ENCODE measurements at regions not wholly inside any gene's neighbourhood (a gene's known extent, or its start where the extent isn't known, plus 50 kb on each side); places are given as distances from the start of the nearest gene placed in this dataset.
"Not testable (repeated sequence)": the region's sequence is repeated elsewhere in the genome, so short reads cannot be mapped to it uniquely, and the experiment has no call there.

DNA sequence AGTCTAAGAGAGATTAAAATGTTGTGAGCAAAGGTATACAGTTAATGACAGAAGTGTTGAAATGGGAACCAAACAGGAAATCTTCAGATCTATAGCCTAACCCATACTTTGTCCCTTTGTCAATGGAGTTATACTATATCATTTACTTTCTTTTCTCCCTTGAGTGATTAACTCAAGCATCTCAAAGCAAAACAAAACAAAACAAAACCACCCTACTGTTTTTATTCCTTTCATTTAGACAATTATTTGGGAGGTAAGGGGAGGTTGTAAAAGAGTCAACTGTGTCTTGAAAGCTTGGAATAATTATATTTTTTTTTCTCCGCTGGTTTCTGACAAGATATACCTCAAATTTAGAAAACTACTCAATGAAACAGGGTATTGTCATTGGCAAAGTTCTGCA lies 139.8 kb upstream of the HMGN3 start:
- no peaks in the 10 kb centered on the region for H3K36me3 ChIP-seq
- H3K4me3 ChIP-seq = no peak overlapping the region
- no peaks in the 10 kb centered on the region for H3K27me3 ChIP-seq
- H3K9me3 ChIP-seq = peaks cover 6% of the 10 kb centered on the region
- TF ChIP-seq POLR2AphosphoS5 (IDR thresholded peaks at IDR 0.05) (no peak), EP300 (IDR thresholded peaks at IDR 0.05) (no peak), POLR2A (IDR thresholded peaks at IDR 0.05) (no peak)
- TF ChIP-seq, protein P1, sequence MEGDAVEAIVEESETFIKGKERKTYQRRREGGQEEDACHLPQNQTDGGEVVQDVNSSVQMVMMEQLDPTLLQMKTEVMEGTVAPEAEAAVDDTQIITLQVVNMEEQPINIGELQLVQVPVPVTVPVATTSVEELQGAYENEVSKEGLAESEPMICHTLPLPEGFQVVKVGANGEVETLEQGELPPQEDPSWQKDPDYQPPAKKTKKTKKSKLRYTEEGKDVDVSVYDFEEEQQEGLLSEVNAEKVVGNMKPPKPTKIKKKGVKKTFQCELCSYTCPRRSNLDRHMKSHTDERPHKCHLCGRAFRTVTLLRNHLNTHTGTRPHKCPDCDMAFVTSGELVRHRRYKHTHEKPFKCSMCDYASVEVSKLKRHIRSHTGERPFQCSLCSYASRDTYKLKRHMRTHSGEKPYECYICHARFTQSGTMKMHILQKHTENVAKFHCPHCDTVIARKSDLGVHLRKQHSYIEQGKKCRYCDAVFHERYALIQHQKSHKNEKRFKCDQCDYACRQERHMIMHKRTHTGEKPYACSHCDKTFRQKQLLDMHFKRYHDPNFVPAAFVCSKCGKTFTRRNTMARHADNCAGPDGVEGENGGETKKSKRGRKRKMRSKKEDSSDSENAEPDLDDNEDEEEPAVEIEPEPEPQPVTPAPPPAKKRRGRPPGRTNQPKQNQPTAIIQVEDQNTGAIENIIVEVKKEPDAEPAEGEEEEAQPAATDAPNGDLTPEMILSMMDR (IDR thresholded peaks at IDR 0.05) = no peak
- no peak for DNase-seq (ENCODE audit: low spot score in 2 of 2)
- no peaks in the 10 kb centered on the region for H3K4me1 ChIP-seq
- WGBS = 91% methylated on average over 1 of the region's 1 CpG
- no peak overlapping the region for H3K27ac ChIP-seq

GRCh38 chr6:79373880-79374279 lies 139.4 kb upstream of the HMGN3 start:
- Histone ChIP-seq H3K4me1 (no peaks in the 10 kb centered on the region), H3K36me3 (no peaks in the 10 kb centered on the region), H3K4me3 (no peak overlapping the region), H3K27me3 (no peaks in the 10 kb centered on the region), H3K9me3 (peaks cover 6% of the 10 kb centered on the region), H3K27ac (no peak overlapping the region)
- no peak for DNase-seq (ENCODE audit: low spot score in 2 of 2)
- WGBS = 48% methylated on average over 3 of the region's 3 CpGs
- TF ChIP-seq EP300 (IDR thresholded peaks at IDR 0.05) = no peak
- TF ChIP-seq, protein P1 (IDR thresholded peaks at IDR 0.05) = no peak
- TF ChIP-seq POLR2AphosphoS5 (IDR thresholded peaks at IDR 0.05) = no peak
- TF ChIP-seq POLR2A (IDR thresholded peaks at IDR 0.05) = no peak

DNA sequence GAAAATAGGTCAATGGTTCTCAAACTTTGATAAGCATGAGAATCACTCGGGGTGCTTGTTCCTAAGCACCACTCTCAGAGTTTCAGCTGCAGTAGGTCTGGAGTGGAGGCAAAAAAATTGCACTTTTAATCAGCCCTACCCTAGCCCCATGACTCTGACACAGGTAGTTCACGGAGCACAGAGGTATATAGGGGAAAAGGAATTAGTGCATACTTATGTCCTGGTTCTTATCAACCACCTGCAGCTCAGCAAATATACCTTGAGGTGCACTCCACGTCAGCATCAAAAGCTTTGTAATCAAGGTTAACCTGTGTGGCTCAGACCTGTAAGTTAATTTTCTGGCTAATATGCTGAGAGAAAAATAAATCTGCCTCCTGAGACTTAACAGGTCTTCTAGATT lies 138.8 kb upstream of the HMGN3 start:
- Histone ChIP-seq H3K9me3 (peaks cover 6% of the 10 kb centered on the region), H3K4me1 (no peaks in the 10 kb centered on the region), H3K36me3 (no peaks in the 10 kb centered on the region), H3K27ac (no peak overlapping the region), H3K4me3 (no peak overlapping the region), H3K27me3 (no peaks in the 10 kb centered on the region)
- DNase-seq (ENCODE audit: low spot score in 2 of 2) = no peak
- TF ChIP-seq, protein P1 (IDR thresholded peaks at IDR 0.05) = no peak
- TF ChIP-seq EP300 (IDR thresholded peaks at IDR 0.05) (no peak), POLR2AphosphoS5 (IDR thresholded peaks at IDR 0.05) (no peak), POLR2A (IDR thresholded peaks at IDR 0.05) (no peak)
- WGBS = 67% methylated on average over 3 of the region's 3 CpGs

- Histone ChIP-seq H3K27me3 (no peaks in the 10 kb centered on the region), H3K4me3 (no peak overlapping the region), H3K4me1 (no peaks in the 10 kb centered on the region), H3K9me3 (peaks cover 8% of the 10 kb centered on the region), H3K27ac (no peak overlapping the region), H3K36me3 (no peaks in the 10 kb centered on the region)
- TF ChIP-seq POLR2AphosphoS5 (IDR thresholded peaks at IDR 0.05) = no peak
- TF ChIP-seq, protein P1 (IDR thresholded peaks at IDR 0.05) = no peak
- no peak for TF ChIP-seq POLR2A (IDR thresholded peaks at IDR 0.05)
- no peak for TF ChIP-seq EP300 (IDR thresholded peaks at IDR 0.05)
- no peak for DNase-seq (ENCODE audit: low spot score in 2 of 2)
- 87% methylated on average over 1 of the region's 1 CpG for WGBS
These were observed 138.3 kb upstream of the HMGN3 start for GRCh38 chr6:79372757-79373156.

DNA sequence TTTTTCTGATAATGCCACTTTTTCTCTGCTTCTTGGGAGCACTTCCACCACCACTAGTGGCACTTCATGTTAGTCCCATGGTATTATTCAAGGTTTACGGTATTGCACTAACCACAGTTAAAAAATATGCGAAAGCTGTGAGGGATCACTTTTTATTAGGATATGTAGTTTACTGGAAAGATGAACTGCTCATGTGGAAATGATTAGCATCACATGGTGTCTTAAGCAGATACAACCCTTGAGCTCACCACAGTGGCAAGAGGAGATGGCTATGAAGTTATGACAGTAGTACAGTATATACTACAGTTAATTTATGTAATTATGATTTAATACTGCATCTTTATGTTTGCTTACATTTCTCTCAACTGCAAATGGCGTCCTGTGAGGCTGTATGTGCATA lies 134.5 kb upstream of the HMGN3 start:
- Histone ChIP-seq H3K27me3 (no peaks in the 10 kb centered on the region), H3K27ac (no peak overlapping the region), H3K4me3 (no peak overlapping the region), H3K36me3 (no peaks in the 10 kb centered on the region), H3K9me3 (peaks cover 11% of the 10 kb centered on the region), H3K4me1 (no peaks in the 10 kb centered on the region)
- 81% methylated on average over 3 of the region's 3 CpGs for WGBS
- no peak for TF ChIP-seq POLR2A (IDR thresholded peaks at IDR 0.05)
- no peak for TF ChIP-seq POLR2AphosphoS5 (IDR thresholded peaks at IDR 0.05)
- TF ChIP-seq, protein P1 (IDR thresholded peaks at IDR 0.05) = no peak
- no peak for TF ChIP-seq EP300 (IDR thresholded peaks at IDR 0.05)
- no peak for DNase-seq (ENCODE audit: low spot score in 2 of 2)

DNA sequence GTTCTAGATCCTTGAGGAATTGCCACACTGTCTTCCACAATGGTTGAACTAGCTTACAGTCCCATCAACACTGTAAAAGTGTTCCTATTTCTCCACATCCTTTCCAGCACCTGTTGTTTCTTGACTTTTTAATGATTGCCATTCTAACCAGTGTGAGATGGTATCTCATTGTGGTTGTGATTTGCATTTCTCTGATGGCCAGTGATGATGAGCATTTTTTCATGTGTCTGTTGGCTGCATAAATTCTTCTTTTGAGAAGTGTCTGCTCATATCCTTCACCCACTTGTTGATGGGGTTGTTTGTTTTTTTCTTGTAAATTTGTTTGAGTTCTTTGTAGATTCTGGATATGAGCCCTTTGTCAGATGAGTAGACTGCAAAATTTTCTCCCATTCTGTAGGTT lies 129.0 kb upstream of the HMGN3 start:
- H3K4me3 ChIP-seq; H3K27ac ChIP-seq; H3K36me3 ChIP-seq; H3K4me1 ChIP-seq; H3K9me3 ChIP-seq; DNase-seq (ENCODE audit: low spot score in 2 of 2); H3K27me3 ChIP-seq: not testable (repeated sequence)

DNA sequence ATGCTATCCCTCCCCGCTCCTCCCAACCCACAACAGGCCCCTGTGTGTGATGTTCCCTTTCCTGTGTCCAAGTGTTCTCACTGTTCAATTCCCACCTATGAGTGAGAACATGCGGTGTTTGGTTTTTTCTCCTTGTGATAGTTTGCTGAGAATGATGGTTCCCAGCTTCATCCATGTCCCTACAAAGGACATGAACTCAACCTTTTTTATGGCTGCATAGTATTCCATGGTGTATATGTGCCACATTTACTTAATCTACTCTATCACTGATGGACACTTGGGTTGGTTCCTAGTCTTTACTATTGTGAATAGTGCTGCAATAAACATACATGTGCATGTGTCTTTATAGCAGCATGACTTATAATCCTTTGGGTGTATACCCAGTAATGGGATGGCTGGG lies 126.6 kb upstream of the HMGN3 start:
- WGBS = 94% methylated on average over 2 of the region's 2 CpGs
- not testable (repeated sequence) for H3K36me3 ChIP-seq; H3K4me1 ChIP-seq; H3K27me3 ChIP-seq; H3K27ac ChIP-seq; DNase-seq (ENCODE audit: low spot score in 2 of 2); H3K4me3 ChIP-seq; H3K9me3 ChIP-seq

All from suprapubic skin (tissue), 4 donors.